ENCODE measurements at regions not wholly inside any gene's neighbourhood (a gene's known extent, or its start where the extent isn't known, plus 50 kb on each side); places are given as distances from the start of the nearest gene placed in this dataset.

DNA sequence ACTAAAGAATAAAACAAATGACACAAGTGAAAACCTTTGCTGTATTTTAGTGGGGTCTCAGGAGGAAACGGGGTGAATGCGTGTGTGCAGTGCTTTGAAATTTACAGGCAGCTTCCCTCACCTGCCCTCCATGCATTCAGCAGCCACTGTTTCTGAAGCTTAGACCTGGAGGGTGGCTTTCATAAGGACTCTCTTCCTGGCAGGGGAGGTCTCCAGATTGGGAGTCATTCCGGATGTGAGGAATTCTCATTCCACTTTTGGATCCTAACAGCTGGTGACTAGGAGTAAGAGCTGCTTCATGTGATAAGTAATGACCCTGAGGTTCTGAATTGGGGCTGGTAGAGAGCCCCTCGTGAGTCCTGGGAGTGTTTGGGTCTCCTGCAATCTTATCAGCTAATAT is 192.5 kb downstream of the SH3BP4 start:
- CTCF ChIA-PET = interaction anchor here (0.5 to 1.5 kb wide), 4 partner anchors 8 to 451 kb away, joined by 3 to 5 read pairs (median 4); no protein-coding TSS in a partner anchor
- no peak overlapping the region for H3K4me3 ChIP-seq (ENCODE audit: low read depth, low read length)

DNA sequence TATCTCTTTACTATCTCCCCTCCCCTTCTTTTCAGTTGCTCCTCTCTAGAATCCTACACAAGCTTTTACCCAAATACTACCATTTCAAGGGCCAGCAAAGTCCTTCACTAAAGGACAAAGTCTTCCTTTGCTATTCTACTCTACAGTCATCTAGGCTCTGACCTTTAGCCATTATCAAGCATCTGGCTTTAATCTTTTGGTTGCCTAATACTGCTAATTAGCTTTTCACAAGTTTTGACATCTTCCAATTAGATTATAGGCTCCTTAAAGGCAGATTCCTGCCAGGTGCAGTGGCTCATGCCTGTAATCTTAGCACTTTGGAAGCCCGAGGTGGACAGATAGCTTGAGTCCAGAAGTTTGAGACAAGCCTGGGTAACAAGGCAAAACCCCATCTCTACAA is 194.4 kb downstream of the SH3BP4 start:
- Histone ChIP-seq H3K4me1 (ENCODE audit: control insufficient read depth, insufficient read depth, low read length) (no peaks in the 10 kb centered on the region), H3K27ac (ENCODE audit: extremely low read depth, low read depth, low read length) (no peak overlapping the region), H3K36me3 (ENCODE audit: control insufficient read depth in 2 of 2, insufficient read depth in 1 of 2, low read length in 2 of 2) (no peaks in the 10 kb centered on the region), H3K9me3 (ENCODE audit: control insufficient read depth, insufficient read depth, low read depth, low read length) (no peaks in the 10 kb centered on the region), H3K4me3 (ENCODE audit: low read depth, low read length) (no peak overlapping the region)
- ChIA-PET POLR2A (no interaction called here), CTCF (interaction anchor here (0.7 to 0.9 kb wide), 2 partner anchors 12 to 355 kb away, joined by 3 to 5 read pairs; no protein-coding TSS in a partner anchor)
- TF ChIP-seq, protein P1, sequence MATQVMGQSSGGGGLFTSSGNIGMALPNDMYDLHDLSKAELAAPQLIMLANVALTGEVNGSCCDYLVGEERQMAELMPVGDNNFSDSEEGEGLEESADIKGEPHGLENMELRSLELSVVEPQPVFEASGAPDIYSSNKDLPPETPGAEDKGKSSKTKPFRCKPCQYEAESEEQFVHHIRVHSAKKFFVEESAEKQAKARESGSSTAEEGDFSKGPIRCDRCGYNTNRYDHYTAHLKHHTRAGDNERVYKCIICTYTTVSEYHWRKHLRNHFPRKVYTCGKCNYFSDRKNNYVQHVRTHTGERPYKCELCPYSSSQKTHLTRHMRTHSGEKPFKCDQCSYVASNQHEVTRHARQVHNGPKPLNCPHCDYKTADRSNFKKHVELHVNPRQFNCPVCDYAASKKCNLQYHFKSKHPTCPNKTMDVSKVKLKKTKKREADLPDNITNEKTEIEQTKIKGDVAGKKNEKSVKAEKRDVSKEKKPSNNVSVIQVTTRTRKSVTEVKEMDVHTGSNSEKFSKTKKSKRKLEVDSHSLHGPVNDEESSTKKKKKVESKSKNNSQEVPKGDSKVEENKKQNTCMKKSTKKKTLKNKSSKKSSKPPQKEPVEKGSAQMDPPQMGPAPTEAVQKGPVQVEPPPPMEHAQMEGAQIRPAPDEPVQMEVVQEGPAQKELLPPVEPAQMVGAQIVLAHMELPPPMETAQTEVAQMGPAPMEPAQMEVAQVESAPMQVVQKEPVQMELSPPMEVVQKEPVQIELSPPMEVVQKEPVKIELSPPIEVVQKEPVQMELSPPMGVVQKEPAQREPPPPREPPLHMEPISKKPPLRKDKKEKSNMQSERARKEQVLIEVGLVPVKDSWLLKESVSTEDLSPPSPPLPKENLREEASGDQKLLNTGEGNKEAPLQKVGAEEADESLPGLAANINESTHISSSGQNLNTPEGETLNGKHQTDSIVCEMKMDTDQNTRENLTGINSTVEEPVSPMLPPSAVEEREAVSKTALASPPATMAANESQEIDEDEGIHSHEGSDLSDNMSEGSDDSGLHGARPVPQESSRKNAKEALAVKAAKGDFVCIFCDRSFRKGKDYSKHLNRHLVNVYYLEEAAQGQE (tag by site-specific recombination; IDR thresholded peaks at IDR 0.05) = no peak
- no peak for TF ChIP-seq IKZF3 (tag by site-specific recombination; IDR thresholded peaks at IDR 0.05)

More for the DNA sequence above, 192.5 kb downstream of the SH3BP4 start:
- no peaks in the 10 kb centered on the region for H3K4me1 ChIP-seq (ENCODE audit: control insufficient read depth, insufficient read depth, low read length)
- H3K27ac ChIP-seq (ENCODE audit: extremely low read depth, low read depth, low read length) = no peak overlapping the region
- no peaks in the 10 kb centered on the region for H3K9me3 ChIP-seq (ENCODE audit: control insufficient read depth, insufficient read depth, low read depth, low read length)
- H3K36me3 ChIP-seq (ENCODE audit: control insufficient read depth in 2 of 2, insufficient read depth in 1 of 2, low read length in 2 of 2) = no peaks in the 10 kb centered on the region
- POLR2A ChIA-PET = no interaction called here
- TF ChIP-seq KLF8 (tag by site-specific recombination; IDR thresholded peaks at IDR 0.05) (no peak), ZNF132 (tag by site-specific recombination; IDR thresholded peaks at IDR 0.05; ENCODE audit: borderline replicate concordance) (no peak), SALL2 (tag by site-specific recombination; IDR thresholded peaks at IDR 0.05; ENCODE audit: borderline replicate concordance) (no peak), ZNF366 (tag by site-specific recombination; conservative IDR thresholded peaks at IDR 0.05) (no peak), MEIS1 (CRISPR knock-in tag; IDR thresholded peaks at IDR 0.05; ENCODE audit: borderline replicate concordance) (no peak), KLF9 (tag by site-specific recombination; IDR thresholded peaks at IDR 0.05; ENCODE audit: low read depth) (no peak), ZNF621 (tag by site-specific recombination; IDR thresholded peaks at IDR 0.05) (no peak), MZF1 (tag by site-specific recombination; IDR thresholded peaks at IDR 0.05; ENCODE audit: borderline replicate concordance) (no peak)
- TF ChIP-seq, protein P2, sequence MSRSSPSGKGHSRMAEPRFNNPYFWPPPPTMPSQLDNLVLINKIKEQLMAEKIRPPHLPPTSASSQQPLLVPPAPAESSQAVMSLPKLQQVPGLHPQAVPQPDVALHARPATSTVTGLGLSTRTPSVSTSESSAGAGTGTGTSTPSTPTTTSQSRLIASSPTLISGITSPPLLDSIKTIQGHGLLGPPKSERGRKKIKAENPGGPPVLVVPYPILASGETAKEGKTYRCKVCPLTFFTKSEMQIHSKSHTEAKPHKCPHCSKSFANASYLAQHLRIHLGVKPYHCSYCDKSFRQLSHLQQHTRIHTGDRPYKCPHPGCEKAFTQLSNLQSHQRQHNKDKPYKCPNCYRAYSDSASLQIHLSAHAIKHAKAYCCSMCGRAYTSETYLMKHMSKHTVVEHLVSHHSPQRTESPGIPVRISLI (tag by site-specific recombination; IDR thresholded peaks at IDR 0.05) = no peak
- TF ChIP-seq, protein P3, sequence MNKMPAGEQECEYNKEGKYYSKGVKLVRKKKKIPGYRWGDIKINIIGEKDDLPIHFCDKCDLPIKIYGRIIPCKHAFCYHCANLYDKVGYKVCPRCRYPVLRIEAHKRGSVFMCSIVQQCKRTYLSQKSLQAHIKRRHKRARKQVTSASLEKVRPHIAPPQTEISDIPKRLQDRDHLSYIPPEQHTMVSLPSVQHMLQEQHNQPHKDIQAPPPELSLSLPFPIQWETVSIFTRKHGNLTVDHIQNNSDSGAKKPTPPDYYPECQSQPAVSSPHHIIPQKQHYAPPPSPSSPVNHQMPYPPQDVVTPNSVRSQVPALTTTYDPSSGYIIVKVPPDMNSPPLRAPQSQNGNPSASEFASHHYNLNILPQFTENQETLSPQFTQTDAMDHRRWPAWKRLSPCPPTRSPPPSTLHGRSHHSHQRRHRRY (tag by site-specific recombination; IDR thresholded peaks at IDR 0.05) = no peak

DNA sequence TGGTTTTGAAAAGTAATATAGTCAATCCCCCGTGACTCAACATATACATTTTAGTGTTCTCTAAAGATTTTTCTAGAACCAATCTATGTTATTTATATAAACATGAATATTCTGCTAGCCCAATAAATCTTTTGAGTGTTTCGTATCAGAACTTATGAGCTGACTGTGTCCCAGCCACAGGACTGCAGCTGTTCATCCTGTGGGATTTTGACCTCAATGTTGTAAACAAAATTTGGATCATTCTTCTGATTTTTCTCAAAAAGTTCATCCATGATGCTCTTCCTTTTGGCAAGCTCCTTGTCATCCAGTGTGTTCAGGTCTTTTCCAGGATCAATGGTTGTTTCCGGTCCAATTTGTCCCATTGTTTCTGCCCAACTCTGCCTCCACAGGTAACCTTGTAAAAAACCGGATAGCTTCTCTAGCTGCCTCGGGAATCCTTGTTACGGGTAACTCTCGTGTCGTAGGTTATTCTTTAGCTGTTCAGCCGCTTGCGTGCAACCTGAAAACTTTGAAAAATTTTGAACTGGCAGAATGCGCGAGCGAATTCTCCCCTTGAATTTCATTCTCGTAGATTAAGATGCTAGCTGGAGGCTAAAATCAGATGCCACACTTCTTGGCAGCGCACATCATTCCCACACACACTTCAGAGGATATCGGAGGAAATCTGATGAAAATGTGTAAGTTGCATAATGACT is 195.2 kb downstream of the SH3BP4 start:
- Histone ChIP-seq H3K9me3 (ENCODE audit: control insufficient read depth, insufficient read depth, low read depth, low read length) (no peaks in the 10 kb centered on the region), H3K4me3 (ENCODE audit: low read depth, low read length) (no peak overlapping the region), H3K36me3 (ENCODE audit: control insufficient read depth in 2 of 2, insufficient read depth in 1 of 2, low read length in 2 of 2) (no peaks in the 10 kb centered on the region), H3K4me1 (ENCODE audit: control insufficient read depth, insufficient read depth, low read length) (no peaks in the 10 kb centered on the region), H3K27ac (ENCODE audit: extremely low read depth, low read depth, low read length) (no peak overlapping the region)
- ChIA-PET POLR2A (no interaction called here), CTCF (interaction anchor here (0.5 to 0.7 kb wide), 2 partner anchors 54 to 354 kb away, joined by 3 read pairs; no protein-coding TSS in a partner anchor)
- TF ChIP-seq ZNF211 (tag by site-specific recombination; IDR thresholded peaks at IDR 0.05; ENCODE audit: low read depth) (no peak), ZNF629 (tag by site-specific recombination; IDR thresholded peaks at IDR 0.05) (no peak), ZNF777 (tag by site-specific recombination; IDR thresholded peaks at IDR 0.05; ENCODE audit: borderline replicate concordance) (no peak), ZNF184 (tag by site-specific recombination; IDR thresholded peaks at IDR 0.05) (no peak), ZNF146 (tag by site-specific recombination; IDR thresholded peaks at IDR 0.05) (no peak), ZNF354C (tag by site-specific recombination; IDR thresholded peaks at IDR 0.05; ENCODE audit: borderline replicate concordance, low read depth) (no peak), ZNF132 (tag by site-specific recombination; IDR thresholded peaks at IDR 0.05; ENCODE audit: borderline replicate concordance) (no peak), YY1 (tag by site-specific recombination; IDR thresholded peaks at IDR 0.05) (no peak), ZEB2 (tag by site-specific recombination; IDR thresholded peaks at IDR 0.05) (no peak), ZNF394 (tag by site-specific recombination; IDR thresholded peaks at IDR 0.05; ENCODE audit: borderline replicate concordance) (no peak), ZNF660 (tag by site-specific recombination; IDR thresholded peaks at IDR 0.05) (no peak), FEZF1 (tag by site-specific recombination; IDR thresholded peaks at IDR 0.05) (no peak), ZNF473 (tag by site-specific recombination; IDR thresholded peaks at IDR 0.05) (no peak), ZNF510 (tag by site-specific recombination; IDR thresholded peaks at IDR 0.05; ENCODE audit: insufficient replicate concordance) (no peak), ZNF311 (tag by site-specific recombination; IDR thresholded peaks at IDR 0.05; ENCODE audit: borderline replicate concordance) (no peak), ZNF670 (tag by site-specific recombination; IDR thresholded peaks at IDR 0.05; ENCODE audit: low read depth) (no peak)

Measured in HEK293 (cell line).